ENCODE measurements at regions not wholly inside any gene's neighbourhood (a gene's known extent, or its start where the extent isn't known, plus 50 kb on each side); places are given as distances from the start of the nearest gene placed in this dataset.
"Not testable (repeated sequence)": the region's sequence is repeated elsewhere in the genome, so short reads cannot be mapped to it uniquely, and the experiment has no call there.

DNA sequence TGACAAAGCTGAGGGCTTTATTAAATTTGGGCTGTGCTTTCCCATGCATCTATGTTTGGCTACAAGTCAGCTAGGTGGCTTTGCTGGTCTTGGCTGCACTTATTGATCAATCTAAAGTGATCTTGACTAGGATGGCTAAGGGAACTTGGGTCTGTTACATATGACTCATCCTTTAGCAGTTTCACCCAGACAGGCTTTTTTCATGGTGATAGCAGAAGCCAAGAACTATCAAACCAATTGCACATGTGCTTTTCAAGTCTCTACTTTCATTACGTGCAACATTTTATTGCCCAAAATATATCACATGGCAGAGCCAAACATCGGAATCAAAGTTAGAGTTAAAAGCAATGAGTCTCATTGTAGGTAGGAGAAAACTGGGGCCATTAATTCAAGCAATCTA is 626.3 kb downstream of the TENT5A start:
- ATAC-seq (no peak), DNase-seq (no peak)

DNA sequence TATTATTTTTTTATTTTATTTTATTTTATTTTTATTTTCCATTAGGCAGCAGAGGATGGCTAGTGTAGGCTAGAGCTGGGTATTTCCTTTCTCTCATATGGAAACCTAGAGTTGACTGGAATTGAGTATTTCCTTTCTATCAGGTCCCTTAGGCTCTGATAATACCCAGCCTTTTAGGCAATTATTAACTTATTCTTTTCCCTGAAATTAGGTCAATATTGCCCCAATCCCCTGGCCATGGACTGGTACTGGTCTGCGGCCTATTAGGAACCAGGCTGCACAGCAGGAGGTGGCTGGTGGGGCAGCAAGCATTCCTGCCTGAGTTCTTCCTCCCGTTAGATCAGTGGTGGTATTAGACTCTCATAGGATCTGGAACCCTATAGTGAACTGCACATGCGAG is 632.2 kb downstream of the TENT5A start:
- DNase-seq (no peak), ATAC-seq (no peak)

DNA sequence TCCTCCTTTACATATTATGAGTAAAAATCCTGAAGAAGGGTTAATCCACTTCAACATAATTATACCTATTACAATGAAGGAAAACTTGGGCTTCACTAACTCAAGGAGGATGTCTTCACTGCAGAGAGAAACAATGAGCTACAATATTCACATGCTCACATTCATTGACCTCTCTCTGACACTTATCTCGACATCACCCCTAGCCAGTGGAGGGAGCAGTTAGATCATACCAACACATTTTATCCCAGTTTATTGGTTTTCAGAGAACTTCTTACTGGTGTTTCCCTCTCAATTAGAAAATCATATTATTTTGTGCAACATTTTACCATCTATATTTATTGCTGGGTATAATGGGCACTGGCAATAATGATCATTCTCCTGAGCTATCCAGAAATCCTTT is 646.5 kb downstream of the TENT5A start:
- no peak for DNase-seq
- no peak for ATAC-seq

DNA sequence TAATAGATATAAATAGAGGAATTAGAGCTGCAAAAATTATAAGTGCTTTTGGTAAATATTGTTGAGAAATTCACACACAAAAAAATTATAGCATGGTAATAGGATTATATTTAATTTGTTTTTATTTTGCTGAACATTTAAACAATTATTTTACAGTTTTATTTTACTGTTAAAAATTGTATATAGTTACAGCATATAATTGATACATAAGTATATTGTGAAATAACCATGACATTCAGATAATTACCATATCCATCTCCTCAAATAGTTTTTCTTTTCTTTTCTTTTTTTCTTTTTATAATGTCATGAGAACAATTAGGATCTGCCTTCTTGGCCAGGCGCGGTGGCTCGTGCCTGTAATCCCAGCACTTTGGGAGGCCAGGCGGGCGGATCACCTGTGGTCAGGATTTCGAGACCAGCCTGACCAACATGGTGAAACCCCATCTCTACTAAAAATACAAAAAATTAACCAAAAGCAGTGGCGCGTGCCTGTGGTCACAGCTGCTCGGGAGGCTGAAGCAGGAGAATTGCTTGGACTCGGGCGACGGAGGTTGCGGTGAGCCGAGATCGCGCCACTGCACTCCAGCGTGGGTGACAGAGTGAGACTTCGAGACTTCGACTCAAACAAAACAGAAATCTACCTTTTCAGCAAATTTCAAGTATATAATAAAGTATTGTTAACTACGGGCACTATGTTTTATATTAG is 654.2 kb downstream of the TENT5A start:
- DNase-seq (no peak), ATAC-seq (no peak)

DNA sequence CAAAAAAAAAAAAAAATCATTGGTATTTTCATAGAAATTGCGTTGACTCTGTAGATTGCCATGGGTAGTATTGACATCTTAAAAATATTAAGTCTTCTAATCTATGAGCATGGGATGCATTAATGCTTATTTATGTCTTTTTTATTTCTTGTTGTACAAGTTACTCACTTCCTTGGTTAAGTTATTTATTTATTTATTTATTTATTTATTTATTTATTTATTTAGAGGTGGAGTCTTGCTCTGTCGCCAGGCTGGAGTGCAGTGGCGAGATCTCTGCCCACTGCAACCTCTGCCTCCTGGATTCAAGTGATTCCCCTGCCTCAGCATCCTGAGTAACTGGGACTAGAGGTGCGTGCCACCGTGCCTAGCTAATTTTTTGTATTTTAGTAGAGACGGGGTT is 656.0 kb downstream of the TENT5A start:
- not testable (repeated sequence) for ATAC-seq

DNA sequence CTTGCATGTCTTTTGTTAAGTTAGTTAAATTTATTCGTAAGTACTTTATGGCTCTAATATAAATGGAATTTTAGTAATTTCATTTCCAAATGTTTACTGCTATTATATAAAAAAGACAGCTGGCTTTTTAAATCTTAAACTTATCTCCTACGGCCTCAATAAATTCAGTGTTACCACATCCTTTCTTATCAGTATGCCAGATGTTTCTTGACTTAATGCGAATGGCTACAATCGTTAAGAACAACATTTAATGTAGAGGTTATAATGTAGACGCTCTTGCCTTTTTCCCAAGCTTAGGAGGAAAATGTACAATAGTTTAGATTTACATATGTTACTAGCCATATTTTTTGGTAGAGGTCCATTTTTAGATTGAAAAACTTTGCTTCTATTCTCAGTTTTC is 659.4 kb downstream of the TENT5A start:
- DNase-seq = no peak
- ATAC-seq = no peak

More for the DNA sequence above, 656.0 kb downstream of the TENT5A start:
- not testable (repeated sequence) for DNase-seq

DNA sequence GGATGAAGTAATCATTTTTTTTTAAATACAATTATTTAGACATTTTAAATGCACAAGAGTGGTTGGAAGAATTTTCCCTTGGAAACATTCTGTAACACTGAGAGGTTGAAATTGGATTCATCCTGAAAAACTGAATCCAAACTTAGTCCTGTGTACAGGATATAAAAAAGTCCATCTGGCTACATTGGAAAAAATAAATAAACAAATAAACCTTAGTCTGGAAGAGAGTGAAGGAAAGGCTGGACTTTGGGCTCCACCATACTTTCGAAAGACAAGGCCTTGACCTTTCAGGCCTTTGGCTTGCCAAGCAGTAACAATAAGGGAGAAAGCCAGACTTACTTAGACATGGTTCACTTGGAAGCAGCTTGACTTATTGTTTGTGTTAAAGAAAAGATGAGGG is 664.3 kb downstream of the TENT5A start:
- no peak for DNase-seq
- no peak for ATAC-seq

DNA sequence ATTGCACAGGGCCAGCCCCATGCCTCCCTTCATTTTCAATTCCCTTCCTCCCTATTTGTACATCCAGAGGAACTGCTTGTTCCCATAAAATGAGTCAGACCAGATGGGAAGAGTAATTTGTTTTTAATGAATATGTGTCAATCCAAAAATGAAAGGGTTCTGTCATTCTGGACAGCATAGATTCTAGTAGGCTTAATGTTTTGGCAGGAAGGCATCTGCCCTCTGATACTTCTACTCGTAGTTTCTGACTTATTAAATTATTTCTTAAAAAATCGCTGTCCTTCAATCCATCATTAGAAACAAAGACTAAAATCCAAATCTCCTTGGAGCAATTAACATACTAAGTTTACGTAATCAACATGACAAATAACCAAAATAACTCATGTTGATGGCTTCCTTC is 665.5 kb downstream of the TENT5A start:
- no peak for DNase-seq
- ATAC-seq = no peak

DNA sequence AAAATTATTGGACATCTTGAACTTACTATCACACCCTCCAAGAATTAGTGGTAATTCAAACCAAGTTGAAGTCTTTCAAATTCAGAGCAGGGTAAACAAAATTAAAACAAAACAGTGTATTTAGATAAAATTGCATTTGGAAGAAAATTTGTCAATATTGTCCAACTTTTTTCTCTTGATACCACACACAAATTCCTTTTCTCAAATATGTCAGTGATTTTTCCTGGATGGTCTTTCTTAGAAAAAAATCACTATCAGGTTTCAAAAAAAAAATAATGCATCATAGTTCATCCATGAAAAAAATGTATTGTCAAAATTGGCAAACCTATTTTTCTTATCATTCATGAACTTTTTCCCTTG is 667.1 kb downstream of the TENT5A start:
- no peak for ATAC-seq
- no peak for DNase-seq

DNA sequence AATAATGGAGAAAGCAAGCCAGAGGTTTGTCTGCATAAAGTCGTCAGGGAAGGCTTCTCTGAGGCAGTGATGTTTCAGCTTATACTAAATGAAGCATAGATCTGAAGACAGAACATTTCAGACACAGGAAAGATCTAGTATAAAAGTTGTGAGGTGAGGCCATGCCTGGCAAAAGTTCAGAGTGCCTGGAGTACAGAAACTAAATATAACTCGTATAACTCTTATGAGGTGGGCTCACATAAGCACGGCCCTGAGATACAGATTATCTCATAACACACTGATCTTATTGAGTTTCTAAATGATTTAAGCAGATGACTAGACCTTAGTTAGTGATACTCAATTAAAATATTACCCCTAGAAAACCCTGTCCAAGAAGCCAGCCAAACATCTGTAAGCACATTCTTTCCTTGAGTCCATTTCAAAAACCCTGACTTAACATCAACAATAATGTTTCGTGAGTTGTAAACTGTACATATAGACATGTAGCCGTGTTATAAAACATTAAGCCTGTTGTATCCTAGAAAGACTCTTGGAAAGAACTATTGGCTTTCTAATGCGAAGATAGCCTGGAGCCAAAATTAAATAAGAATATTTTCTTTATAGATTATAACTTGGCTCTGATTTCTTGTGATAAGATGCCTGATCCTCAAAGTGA is 667.6 kb downstream of the TENT5A start:
- ATAC-seq (no peak), DNase-seq (no peak)

DNA sequence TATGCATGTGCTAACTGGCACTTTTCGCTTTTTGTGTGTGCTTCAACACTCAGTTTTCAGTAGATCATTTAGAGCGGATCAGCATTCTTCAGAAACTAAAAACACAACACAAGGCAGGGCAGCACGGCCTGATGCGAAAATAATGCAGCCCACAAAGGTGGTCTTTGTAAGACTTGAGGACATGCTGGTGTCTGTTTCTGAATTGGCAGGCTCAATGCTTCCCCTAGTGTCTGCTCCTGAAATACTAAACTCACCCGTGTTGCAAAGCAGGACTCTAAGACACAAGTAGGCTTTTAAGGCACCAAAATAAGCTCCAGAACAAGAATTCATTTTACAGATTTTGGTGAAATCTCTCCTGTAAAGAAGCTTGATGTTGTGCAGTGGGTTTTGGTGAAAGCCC is 676.5 kb downstream of the TENT5A start:
- DNase-seq (no peak), ATAC-seq (no peak)

DNA sequence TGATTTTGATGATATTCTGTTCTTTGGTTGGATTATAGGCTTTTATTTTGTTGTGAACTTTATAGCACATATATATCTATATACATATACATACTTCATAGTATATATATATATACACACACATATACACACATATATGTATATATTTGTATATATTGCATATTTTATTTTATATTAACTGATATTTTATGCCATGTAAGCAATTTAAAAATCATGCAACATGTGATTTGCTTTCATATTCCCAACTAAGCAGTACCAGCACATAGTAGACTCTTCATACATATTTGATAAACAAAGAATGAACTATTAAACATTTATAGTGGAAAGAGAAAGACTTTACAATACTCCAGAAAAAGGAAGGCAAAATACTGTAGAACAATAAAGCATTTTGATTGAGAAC is 679.2 kb downstream of the TENT5A start:
- ATAC-seq (no peak), DNase-seq (no peak)

DNA sequence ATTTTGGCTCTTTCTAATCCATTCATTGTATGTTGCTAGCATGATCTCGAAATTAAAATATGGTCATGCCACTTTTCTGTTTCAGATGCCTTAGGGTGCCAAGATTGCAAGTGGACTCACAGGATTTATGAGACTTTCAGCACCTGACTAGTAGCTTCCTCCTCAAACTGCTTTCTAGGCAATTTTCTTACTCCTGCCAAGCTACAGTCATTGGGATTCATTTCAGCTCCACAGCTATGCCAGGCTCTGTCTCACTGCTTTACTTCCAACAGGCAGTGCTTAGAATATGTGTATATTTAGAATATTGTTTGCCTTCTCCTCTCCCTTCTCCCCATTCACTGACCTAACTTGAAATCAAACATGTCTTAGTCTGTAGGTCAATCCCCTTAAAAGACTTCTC is 681.4 kb downstream of the TENT5A start:
- ATAC-seq (no peak), DNase-seq (no peak)

DNA sequence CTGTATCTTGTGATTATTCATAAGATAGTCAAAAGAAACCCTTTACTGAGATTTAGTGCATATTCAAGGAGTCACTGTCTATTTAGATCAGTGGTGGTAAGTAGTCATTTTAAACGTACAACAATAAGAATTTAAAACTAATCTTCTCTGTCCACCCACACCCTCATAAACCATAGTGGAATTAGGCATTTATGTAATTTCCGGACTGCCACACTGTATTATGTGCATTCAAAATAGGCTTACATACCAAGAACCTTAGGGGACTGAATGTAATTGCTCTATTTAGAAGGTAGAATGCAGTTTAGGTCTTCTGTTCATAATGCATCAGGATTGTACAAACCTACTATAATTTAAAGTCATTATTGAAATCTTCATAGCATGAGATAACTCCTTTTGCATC is 685.4 kb downstream of the TENT5A start:
- no peak for DNase-seq
- ATAC-seq = no peak

DNA sequence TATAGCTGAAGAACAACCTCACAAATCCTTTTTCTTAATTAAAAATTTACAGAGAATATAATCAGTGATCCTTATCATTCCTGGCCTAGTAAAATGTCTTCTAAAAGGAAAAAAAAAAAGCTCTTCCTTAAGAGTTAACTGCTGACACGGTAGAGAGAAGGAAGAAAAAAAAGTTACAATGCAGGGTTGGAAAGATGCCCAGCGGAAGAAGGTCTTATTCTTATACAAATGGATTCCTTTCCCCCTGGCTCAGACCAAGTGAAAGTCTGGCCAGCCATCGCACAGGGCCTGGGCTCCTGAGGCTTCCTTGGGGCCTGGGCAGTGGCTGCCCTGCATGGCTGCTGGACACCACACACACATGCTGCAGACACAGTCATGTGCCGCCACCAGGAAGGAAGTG is 688.6 kb downstream of the TENT5A start:
- ATAC-seq (no peak), DNase-seq (no peak)

DNA sequence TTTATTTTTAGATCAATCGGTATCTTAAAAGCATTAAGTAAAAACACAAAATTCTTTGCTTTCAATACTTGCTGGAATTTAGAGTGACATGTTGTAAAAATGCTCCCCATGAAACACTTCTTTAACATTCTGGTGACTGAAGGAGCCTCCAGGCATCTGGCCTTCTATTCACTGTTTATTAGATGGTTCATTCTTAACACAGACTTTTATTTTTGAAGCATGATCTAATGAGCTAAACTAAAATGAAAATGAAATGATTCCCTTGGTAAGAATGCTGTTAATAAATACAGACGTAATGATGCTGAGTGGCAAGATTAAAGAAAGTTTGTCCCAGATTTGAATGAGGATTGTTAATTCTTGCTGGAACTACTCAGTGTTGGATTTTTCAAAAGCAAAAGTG is 698.4 kb downstream of the TENT5A start:
- ATAC-seq = no peak
- no peak for DNase-seq

DNA sequence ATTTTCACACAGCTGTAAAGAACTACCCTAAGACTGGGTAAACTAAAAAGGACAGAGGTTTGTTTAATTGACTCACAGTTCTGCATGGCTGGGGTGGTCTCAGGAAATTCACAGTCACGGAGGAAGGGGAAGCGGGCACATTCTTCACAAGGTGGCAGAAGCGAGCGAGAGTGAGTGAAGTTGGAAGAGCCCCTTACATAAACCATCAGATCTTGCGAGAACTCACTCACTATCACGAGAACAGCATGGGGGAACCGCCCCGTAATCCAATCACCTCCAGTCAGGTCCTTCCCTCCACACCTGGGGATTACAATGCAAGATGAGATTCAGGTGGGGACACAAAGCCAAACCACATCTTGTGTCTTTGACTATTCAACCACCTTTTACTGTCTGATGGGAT is 700.5 kb downstream of the TENT5A start:
- ATAC-seq = no peak
- DNase-seq = no peak

DNA sequence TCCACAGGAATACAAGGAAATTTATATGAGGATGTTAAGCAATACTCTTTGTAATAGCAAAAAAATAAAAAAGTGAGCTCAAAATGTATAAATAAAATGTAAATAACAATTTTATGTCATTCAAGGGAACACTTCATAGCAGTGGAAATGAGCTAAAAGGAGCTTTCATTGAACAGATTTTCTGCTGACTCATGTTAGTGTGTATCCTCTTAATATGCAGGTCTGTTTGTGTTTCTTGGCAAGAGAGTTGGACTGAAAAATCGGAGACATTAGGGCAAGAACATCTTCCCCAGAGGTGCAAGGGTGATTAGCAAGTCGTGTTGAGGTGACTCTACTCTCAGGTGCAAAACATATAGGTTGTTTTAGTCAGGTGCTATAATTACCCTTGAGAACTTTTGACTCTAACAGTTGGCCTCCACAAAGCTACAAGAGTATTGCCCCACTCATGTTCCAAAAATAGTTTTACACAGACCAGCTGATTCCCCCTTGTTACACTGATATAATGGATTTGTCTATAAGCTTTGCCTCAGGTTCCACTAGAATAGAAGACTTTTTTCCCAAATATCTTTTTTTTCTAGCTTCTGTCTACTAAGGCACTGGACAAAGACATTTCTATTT is 702.9 kb downstream of the TENT5A start:
- DNase-seq (no peak), ATAC-seq (no peak)

DNA sequence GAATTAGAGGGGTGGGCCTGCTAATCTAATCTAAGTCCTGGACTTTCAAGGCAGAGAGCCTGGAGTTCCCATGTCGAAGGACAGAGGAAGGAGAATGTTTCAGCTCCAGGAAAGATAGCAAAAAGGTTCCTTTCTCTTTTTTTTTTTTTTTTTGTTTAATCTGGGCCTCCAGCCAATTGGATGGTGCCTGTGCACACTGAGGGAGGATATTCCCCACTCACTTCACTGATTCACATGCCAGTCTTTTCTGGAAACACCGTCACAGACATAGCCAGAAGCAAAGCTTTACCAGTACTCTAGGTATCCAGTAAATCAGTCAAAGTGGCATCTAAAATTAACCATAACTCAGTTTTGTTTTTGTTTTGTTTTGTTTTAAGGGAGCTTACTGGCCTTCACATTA is 721.1 kb downstream of the TENT5A start:
- no peak for DNase-seq
- no peak for ATAC-seq

DNA sequence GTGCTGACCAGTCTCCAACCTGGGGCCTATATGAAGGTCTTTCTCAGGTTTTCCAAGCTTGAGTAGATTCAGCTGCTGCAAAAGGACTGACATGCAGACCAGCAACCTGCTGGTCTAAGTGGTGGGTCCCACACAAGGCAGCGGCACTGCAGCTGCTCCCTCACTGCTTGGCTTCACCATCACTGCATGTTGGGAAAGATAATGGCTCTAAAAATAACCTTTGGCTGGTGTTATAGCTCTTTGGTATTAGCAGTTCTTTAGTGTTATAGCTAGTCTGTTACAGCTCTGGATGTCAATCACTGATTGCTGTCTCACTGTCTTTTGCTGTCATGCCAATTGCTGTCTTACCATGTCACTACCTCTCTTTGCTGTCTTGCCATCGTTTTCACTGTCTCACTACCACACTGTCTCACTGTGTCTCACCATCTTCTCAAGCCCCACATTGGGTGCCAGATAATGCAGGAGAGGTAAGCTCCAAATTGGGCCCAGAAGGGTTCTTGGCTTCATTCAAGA is 726.4 kb downstream of the TENT5A start:
- no peak for DNase-seq
- ATAC-seq = no peak

DNA sequence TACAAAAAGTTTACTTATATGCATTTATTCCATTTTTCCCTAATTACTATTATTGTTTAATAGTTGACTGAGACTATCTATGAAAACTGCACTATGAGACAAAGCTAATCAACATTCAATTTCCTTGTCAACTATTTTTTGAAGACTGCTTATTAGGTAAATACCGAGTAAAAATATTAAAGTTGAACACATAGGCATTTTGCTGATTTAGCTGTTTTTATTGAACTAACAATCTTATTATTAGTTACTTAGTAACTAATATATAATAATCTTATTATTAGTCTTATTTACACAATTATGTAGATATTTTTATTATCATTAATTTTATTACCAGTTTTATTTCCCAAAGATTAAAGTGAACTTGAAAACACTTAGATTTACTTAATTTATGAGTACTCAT is 728.8 kb downstream of the TENT5A start:
- DNase-seq (no peak), ATAC-seq (no peak)

DNA sequence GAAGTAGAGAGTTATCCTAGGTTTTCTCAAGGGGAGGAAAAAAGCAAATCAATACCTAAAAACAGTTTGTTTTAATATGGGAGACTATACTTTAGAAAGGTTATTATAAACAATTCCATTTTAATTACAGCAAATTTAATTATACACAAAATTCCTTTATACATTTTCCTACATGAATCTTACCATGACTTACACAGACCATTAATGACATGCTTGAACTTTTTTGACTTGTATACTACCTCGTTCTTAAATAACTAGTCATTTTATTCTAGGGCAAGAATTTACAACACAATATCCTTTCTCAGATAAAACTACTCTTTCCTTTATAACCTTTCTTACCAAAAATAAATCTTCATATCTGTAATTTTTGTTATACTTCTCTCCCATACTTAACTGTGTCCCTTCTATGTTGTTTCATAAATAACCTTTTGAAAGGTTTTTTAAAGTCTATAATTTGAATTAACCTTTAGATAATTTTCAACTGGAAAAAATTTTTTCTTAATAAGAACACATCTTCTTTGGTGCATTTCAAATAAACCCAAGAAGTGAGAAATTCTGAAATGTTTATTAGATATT is 729.4 kb downstream of the TENT5A start:
- DNase-seq (no peak), ATAC-seq (no peak)

DNA sequence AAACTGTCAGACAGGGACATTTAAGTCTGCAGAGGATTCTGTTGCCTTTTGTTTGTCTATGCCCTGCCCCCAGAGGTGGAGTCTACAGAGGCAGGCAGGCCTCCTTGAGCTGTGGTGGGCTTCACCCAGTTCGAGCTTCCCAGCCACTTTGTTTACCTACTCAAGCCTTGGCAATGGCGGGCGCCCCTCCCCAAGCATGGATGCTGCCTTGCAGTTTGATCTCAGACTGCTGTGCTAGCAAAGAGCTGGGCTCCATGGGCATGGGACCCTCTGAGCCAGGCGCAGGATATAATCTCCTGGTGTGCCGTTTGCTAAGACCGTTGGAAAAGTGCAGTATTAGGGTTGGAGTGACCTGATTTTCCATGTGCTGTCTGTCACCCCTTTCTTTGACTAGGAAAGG is 734.9 kb downstream of the TENT5A start:
- not testable (repeated sequence) for ATAC-seq, DNase-seq
